ENCODE measurements at regions not wholly inside any gene's neighbourhood (a gene's known extent, or its start where the extent isn't known, plus 50 kb on each side); places are given as distances from the start of the nearest gene placed in this dataset.

DNA sequence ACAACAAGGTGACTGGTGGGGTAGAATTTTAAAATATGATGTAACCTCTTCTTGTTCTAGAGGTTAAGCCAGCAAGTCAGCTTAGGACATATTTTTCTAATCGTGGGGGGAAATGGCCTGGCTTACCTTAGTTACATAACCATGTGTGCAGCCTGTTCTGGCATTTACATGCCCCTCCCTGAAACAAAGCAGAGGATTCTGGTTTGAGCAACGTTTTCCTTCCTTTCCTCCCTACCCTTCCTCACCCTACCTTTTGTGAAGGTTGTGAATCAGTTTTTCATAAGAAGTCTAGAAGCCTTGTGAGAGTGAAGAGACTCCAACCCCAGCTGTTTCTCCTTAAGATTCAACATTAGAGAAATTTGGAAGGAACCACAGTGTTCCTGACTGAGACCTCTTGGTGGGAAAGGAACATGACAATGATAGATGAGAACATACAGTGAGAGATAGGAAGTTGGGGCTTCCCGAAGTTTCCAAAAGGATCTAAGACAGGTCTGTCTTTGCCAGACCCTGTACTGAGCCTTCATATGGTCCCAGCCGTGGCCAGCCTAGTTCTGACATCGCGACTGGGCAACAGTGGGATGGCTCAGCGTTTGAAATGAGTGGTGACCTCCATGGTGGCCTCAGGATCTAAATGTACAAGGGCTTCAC is 365.2 kb downstream of the SPATA31D1 start:
- TF ChIP-seq FOXP2 (optimal IDR thresholded peaks at IDR 0.05; ENCODE audit: borderline replicate concordance, extremely low read depth, extremely low read length, insufficient read depth) (no peak), POLR2AphosphoS5 (IDR thresholded peaks at IDR 0.05; ENCODE audit: low read depth, low read length) (no peak), SIN3A (IDR thresholded peaks at IDR 0.05; ENCODE audit: borderline replicate concordance, insufficient read depth, low read length) (no peak), TAF1 (IDR thresholded peaks at IDR 0.05; ENCODE audit: borderline replicate concordance, insufficient read depth, low read length) (no peak)
- TF ChIP-seq, protein P1, sequence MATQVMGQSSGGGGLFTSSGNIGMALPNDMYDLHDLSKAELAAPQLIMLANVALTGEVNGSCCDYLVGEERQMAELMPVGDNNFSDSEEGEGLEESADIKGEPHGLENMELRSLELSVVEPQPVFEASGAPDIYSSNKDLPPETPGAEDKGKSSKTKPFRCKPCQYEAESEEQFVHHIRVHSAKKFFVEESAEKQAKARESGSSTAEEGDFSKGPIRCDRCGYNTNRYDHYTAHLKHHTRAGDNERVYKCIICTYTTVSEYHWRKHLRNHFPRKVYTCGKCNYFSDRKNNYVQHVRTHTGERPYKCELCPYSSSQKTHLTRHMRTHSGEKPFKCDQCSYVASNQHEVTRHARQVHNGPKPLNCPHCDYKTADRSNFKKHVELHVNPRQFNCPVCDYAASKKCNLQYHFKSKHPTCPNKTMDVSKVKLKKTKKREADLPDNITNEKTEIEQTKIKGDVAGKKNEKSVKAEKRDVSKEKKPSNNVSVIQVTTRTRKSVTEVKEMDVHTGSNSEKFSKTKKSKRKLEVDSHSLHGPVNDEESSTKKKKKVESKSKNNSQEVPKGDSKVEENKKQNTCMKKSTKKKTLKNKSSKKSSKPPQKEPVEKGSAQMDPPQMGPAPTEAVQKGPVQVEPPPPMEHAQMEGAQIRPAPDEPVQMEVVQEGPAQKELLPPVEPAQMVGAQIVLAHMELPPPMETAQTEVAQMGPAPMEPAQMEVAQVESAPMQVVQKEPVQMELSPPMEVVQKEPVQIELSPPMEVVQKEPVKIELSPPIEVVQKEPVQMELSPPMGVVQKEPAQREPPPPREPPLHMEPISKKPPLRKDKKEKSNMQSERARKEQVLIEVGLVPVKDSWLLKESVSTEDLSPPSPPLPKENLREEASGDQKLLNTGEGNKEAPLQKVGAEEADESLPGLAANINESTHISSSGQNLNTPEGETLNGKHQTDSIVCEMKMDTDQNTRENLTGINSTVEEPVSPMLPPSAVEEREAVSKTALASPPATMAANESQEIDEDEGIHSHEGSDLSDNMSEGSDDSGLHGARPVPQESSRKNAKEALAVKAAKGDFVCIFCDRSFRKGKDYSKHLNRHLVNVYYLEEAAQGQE (IDR thresholded peaks at IDR 0.05; ENCODE audit: insufficient read depth in 1 of 2, low read depth in 2 of 2, low read length in 2 of 2) = no peak

Measured in PFSK-1 (cell line).